HS-5 (cell line): ENCODE measurements at regions not wholly inside any gene's neighbourhood (a gene's known extent, or its start where the extent isn't known, plus 50 kb on each side); places are given as distances from the start of the nearest gene placed in this dataset.
"Not testable (repeated sequence)": the region's sequence is repeated elsewhere in the genome, so short reads cannot be mapped to it uniquely, and the experiment has no call there.

ENCODE experiments used
- DNase-seq: peaks from one replicate; pipeline ENCODE4 v3.0.0-alpha.2; 2012; ENCODE audit warnings: low read depth

DNA sequence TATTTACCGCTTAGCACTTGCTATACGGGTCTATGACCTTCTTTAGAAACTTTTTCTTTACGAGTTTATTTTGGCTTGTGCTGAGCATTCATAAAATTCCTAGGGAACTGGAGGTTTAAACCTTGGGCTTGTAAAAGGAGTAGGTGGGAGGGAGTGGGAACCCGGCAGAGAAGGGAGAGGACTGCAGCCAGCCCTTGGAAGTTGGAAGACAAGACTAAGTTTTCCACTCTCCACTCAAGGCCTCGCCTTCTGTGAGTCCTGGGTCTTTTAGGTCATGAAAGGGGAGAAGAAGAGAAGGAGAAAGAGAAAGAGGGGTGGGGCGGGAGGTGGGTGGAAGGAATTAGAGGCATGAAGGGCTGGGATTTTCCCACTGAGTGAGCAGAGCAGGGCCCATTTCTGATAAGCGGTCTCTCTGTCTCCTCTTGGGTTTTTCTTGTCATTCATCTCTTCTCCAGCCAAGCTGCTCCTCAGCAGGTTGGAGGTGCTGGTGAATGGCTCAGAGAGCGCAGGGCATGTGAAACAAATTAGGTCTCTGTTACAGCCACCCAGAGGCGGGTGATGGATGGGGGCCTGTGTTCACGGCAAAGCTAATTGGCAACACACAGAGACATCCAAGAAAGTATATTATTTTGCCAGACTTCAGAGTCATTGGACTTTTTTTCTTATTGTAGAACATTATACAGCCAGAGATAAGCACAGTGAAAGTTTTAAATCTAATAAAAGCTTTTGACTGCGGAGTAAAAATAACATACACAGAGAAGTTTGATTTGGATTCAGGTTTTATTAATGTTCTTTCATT is 247.3 kb downstream of the FOXD2 start:
- DNase-seq: no peak

DNA sequence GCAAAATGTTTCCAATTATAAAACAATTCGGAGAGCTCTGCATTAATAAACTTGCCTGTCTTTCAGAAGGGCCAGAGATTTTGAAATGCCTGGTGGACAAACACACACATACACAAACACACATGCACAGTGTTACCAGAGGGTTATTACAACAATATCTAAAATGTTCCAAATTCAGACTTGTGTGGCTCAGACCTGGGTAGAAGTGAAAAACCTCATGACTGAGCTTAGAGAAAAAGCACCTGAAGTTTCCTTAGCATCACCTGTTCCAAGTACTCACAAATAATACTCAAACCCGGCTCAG is 247.9 kb downstream of the FOXD2 start:
- no peak for DNase-seq

DNA sequence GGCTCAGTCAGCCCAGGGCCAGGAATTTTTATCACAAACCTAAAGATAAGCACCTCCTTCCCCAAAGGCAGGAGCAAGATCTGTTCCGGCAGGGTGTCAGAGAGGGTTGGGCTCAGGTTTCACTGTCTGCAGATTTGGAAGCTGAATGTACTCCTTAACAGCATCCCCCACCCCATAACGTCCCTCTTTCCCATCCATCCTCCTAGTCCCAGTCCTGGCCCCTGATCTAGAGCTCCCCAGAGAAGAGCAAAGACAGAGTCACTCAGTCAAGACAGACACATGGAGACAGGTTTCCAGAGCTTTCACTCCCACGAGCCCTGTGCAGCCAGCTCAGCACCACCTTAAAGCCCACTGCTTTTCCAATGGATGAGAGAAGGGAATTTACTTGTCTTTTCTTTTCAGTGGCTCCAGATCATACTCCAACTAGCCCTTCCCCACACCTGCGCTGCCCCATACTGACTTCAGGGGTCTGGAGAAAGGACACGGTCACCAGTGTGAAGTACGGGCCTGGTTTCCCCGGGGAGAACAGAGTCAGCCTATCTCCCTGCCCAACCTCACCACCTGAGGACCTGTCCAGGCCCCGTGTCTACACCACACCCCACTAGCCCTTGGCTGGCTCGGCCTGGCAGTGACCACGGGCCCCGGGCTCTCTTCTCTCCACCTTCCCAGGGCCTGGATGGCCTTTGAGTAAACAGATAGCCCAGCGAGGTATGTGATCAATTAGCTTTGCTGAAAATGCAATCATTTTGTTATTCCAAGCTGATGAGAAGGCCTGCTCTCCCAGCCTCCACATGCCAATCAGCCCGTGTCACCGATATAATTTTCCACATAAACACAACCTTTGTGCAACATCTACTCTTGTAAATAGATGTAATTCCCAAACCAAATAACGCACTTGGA is 249.1 kb downstream of the FOXD2 start:
- no peak for DNase-seq

DNA sequence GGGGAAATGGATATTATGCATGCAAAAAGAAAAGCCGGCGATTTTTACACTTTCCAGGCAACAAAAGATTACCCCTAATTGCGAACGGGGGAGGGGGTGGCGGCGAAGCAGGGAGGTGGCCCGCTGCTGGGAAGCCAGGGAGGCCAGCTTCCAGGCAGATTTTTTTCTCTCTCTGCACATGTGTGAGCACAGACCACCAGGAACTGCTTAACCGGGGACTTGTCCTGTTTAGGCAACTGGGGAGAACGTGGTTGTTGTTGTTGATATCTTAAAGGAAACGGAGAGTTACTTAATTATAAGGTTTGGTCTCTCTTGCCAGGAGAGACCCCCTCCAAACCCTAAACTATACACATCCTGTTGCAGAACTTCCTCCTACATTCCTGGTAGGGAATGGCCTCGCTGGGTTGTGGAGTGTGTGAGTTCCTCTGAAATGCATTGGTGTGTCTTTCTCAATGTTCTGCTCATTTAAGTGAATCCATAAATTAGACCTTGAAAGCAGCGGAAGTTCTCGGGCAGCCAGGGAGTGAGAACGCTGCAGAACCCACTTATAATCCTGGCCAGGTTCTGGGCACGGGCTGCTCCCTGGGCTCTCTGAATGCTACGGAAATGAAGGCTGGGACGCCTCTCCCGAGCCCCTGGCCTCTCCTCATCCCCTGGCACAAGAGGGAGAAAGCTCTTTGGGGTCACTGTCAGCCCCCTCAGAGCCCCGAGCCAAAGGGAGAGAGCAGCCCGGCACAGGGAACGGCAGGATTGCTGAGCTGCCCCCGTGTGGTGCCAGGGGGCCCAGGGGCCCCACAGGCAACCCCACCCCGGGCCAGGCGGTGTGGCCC is 250.0 kb downstream of the FOXD2 start:
- DNase-seq: no peak

DNA sequence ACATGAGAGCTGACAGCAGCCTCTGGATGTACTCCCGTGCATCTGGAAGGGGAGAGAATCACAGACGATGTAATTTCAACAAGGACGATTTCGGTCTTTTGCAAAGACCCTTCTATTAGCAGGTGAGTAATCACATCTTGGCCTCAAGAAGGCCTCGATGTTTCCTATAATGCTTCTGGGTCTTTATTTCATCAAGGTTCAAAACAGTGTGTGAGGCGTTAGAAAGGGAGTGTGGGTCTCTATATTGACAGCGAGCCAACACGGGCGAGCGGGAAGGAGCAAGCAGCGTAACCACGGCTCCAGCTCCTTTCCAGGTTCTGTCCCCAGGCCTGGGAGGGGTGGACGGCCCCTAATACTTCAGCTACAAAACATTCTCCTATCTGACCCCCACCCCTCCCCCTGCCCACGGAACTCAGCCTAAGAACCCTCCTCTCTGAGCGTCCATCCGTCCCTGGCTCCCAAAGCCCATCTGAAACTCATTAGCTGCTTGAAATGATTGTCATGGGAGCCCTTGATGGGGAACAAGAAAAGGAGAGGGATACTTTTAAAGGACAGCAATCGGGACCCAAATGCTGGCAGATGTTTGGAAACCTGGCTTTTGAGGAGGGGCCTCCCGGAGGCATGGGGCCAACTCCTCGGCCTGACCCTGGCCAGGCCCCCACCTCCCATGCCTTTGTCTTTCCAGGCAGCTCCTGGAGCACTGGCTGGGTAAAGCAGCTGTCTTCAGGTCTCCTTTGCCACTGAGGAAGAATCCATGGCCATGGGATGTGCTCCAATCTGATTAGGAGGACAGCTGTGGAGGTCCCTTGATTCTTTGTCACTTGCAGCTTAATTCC is 250.8 kb downstream of the FOXD2 start:
- DNase-seq: no peak

DNA sequence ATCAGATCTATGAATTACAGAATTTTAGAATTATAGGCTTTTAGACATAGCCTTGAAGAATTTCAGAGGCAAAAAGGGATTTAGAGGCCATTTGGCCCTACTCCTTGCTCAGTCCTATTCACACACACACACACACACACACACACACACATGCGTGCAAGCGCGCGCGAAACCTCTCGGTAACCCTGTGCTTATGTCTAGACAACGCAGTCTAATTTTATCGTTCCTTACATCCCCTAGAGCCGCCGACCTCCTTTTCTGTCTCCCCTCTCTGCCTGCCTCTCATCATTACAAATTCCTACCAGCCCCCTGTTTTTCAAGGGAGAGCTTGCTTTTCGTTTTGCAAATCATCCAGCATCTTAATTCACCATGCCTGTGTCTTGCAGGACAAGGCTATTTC is 252.1 kb downstream of the FOXD2 start:
- no peak for DNase-seq

DNA sequence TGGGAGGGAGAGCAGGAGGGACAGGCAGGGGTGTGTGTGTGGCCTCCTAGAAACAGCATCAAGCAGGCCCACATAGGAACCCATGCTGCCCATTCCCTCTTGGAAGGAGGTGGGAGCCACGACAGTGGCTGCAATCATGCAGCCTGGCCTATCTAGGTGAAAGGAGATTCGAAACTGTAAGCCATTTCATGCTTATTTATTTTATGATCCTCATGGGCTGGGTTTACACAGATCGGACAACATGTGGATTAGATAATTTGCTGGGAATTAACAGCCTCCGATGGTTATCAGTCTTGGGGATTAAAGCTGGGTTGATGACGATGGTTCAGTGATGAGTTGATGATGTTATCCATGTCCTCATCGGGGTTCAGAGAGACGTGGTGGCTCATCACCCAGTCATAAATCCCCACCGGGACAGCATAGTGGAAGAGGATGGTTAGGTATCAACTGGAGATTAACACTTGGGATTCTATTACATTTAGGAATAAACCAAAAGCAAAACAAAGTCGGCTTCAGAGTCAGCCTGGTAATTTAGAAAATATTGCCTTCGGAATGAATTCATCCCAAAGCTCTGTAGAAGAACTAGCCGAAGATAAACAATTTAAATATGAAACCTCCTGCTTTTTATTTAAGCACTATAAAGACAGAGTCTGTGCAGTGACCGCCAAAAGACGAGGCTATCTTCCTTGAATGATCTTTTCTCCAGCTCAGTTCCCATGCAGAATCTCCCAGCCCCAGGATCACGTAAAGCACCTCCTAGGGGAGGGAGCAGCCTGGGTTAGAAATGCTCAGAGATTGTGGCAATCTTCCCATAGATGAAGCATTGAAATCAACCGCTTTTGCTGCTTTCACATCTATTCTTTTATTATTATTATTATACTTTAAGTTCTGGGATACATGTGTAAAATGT is 252.8 kb downstream of the FOXD2 start:
- no peak for DNase-seq

DNA sequence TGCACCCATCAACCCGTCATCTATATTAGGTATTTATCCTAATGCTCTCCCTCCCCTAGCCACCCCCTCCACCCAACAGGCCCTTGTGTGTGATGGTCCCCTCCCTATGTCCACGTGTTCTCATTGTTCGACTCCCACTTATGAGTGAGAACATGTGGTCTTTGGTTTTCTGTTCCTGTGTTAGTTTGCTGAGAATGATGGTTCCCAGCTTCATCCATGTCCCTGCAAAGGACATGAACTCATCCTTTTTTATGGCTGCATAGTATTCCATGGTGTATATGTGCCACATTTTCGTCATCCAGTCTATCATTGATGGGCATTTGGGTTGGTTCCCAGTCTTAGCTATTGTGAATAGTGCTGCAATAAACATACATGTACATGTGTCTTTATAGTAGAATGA is 253.4 kb downstream of the FOXD2 start:
- not testable (repeated sequence) for DNase-seq

DNA sequence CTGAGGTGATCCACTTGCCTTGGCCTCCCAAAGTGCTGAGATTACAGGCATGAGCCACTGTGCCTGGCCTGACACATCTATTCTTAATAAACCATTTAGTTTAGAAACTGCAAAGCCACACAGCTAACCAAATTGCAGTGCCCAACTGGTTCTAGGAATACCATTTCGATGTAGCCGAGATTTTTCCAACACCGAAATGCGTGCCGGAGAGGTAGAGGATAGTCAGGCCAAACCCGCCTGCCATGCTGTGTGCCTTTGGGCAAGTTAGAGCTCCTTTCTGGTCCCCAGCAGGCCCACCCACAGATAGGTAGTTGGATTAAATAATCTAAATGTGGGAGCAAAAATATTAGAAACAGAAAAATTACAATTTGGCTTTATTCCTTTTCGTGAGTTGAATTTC is 254.4 kb downstream of the FOXD2 start:
- DNase-seq: no peak

DNA sequence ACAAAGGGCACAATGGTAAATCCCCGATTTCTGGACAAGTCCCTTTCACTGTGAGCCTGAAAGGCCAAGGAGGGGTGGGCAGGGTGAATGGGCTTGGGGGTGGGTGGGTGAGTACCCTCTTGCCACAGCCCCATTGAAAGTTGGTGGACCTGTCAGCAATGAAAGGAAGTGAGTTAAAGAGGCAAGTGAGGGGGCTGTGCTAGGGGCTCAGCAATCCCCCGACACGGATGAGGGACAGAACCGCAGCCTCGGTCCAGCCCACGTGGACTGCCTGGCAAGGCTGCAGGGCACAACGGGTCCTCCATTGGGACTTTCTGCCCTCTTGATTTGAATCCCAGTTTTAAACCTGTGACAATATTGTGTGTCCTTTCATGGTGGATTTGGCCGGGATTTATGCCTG is 255.3 kb downstream of the FOXD2 start:
- no peak for DNase-seq

DNA sequence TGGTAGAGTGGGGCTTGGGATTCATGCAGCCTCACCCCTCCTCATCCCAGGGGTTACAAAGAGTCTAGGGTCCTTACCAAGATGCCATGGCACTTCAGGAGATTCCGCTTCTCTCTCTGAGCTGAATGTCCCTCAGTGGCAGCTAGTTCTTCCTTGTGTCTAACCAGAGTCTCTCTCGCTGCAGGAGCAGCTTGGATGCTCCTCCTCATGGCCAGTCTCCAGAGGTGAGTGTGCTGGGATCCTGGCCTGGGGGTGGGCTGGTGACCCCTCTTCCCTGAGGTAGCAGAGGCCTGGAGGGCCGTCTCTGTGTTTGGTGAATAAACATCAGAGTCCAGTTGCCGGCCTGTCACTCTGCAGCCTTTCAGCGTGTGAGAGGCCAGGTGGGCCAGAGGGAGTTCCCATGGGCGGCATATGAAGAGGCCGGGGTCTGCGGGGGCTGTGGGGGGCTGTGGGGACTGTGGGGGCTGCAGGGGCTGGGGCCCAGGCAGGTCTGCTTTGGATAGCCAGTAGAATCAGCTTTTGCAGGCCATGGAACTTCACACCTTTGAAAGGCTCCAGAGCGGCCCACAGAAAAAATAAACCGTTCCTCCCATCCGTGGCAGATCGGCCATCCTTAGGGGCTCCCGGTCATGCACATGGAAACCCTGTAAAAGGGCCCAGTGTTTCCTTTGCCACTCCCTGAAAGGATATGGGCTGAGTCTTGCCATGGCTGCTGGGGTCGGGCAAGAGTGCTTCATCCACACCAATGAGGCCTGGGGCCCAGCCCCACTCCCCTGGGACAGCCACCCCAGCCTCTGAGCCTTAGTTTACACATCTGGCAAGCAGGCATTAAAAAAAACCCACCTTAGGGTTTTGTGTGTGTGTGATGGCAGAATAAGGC is 256.4 kb downstream of the FOXD2 start:
- DNase-seq: no peak

DNA sequence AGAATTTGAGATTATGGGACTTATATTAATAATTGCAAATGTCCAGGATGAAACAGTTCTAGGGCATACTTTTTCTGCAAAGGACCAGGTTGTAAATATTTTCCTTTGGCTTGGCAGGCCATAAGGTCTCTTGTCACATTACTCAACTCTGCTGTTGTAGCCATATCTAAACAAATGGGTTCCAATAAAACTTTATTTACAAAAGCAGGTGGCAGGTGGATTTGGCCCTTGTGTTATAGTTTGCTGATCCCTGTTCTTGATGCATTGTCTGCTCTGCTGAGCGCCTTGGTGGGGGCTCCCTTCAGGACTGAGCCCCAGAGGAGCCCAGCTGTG is 258.5 kb downstream of the FOXD2 start:
- no peak for DNase-seq

DNA sequence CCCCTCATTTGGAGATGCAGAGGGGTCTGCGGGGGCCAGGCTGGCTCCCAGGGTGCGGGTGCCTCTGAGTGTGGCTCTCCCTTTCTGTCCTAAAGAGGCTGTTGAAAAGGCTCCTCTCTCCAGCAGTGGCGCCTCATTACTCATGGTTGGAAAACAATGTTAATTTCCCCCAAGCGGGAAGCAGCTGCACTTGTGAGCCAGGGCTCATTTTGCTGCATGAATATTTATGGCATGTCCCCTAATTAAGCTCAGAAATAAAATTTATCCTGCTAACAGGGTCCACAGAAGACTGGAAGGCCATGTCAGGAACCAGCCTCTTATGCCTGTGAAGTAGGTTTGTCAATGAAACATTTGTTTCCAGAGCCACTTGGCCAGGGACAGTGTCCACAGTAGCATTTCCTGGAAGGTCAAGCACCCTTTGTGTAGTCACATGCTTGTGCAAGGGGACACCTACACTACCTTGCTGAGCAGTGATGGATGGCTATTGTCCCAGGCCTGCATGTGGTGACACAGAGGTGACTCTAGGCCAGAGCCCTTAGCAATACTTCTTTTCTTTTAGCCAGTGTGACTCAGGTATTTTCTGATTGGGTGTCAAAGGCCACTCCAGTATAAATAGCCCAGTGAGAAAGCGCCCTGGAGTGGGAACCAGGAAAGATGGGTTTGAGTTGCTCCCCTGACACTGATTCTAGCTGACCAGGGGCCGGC is 259.0 kb downstream of the FOXD2 start:
- DNase-seq: no peak

DNA sequence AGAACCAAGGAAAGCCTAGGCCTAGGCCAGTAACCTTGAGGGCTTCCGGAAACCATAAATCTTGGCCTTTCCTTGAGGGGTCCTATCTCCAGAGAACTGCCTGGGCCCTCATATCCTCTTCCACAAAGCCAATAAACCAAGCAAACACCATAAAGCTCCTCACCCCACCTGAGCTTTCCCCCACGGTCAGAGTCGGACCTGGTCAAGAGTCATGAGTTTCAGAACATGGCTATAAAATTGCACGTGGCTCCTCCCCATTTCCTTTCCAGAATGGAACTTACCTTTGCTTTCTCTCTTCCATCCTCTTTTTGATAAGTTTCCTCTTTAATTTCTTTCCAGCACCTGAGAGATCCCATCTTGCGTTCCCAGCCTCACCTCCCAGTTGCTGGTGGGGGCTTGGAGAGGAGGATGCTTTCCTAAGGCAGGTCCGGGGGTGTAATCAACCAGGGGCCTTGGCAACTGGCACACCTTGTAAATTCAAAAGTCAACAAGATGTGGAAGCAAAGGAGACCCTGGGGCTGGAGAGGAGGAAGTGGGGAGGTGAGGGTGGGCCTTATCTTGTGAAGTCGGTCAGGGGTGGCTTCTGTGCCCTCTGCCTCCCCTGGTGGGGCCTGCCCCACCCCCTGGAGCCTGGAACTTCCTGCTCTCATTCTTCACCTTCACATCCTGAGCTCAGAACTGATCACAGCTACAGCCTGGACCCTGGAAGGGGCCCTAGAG is 259.9 kb downstream of the FOXD2 start:
- DNase-seq: no peak

DNA sequence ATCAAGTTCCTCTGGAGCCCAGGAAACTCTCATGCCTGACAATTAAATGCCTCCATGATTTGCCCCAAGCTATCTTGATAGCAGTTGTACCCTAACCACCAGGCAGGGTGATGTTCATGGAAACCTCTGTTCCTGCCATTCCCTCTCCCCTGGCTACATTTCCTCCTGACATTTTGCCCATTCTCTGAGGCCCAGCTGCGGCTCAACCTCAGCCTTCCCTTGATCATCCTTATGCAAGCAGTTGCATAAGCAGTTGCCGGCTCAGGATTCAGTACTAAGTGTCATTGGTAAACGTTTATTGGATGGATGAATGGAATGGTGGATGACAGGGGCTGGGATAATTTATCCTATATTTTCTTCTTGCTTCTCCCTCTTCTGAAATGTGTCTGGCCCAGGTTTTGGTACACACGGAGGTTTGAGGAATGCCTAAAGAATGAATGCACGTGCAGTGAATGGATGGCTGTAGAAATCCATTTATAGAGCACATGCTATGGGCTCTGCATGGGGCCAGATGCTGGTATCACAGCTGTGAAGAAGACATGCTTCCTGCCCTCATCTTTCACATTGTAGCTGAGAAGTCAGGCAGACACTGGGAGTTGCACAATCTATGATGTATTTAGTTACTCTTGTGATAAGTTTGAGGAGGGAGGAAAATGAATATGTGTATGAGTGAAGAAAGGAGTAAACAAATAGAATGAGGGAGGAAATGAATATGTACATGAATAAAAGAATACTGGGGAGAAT is 261.8 kb downstream of the FOXD2 start:
- no peak for DNase-seq

DNA sequence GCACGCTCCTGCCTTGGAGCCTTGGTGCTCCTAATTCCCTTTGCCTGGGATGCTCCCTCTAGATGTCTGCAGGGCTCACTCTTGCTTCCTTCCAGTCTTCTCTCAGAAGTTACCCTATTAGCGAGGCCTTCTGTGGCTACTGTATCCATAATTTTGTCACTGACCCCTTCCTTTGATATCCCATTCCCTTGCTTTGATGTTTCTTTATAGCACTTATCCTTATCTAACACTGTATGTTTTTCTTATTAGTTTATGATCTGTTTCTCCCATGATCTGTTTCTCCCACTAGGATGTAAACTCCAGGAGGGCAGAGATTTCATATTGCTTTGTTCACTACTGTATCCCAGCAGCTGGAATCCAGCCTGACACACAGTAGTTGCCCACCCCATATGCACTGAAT is 263.4 kb downstream of the FOXD2 start:
- no peak for DNase-seq

DNA sequence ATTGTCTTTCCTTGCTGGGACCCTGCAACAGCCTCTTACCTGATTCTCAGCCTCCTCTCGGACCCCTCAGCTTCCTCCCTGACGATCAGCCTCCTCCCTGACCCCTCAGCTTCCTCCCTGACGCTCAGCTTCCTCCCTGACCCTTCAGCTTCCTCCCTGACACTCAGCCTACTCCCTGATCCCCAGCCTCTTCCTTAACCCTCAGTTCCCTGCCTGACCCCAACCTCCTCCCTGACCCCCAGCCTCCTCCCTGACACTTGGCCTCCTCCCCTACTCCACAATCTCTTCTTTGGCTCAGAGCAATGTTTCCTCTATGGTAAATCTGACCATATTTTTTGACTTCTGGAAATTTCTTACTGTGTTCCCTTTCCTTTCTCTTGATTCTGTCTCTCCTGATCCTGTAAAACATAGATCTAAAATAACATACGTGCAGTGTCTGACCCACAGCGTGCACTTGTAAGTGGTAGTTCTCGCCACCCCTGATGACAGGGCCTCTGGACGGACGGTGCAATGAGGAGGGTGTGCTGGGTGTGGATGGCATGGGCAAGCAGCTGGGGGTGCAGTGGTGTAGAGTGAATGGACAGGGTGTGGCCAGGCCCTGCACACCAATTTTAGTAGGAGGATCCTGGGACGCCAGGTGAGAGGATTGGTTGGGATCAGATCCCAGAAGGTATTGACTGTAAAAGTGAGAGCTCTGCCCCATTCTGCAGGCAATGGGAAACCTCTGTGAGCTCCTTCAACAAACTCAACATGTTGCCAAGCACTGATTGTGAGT is 264.1 kb downstream of the FOXD2 start:
- DNase-seq: no peak
